ENCODE measurements at regions not wholly inside any gene's neighbourhood (a gene's known extent, or its start where the extent isn't known, plus 50 kb on each side); places are given as distances from the start of the nearest gene placed in this dataset.

GRCh38 chr7:131908714-131909113, 352.3 kb upstream of the PODXL start:
- TF ChIP-seq EP300 (IDR thresholded peaks at IDR 0.05) (no peak), POLR2A (IDR thresholded peaks at IDR 0.05; ENCODE audit: low read length) (no peak), ZFP36 (IDR thresholded peaks at IDR 0.05; ENCODE audit: borderline replicate concordance, partially characterized antibody) (no peak), CTCF (IDR thresholded peaks at IDR 0.05) (no peak), RFX5 (IDR thresholded peaks at IDR 0.05) (no peak)

Measured in A549 (cell line).